PC-3 (cell line): ENCODE measurements at regions not wholly inside any gene's neighbourhood (a gene's known extent, or its start where the extent isn't known, plus 50 kb on each side); places are given as distances from the start of the nearest gene placed in this dataset.

Experiments used
- ATAC-seq: fragments of 200-7000 bp; cut with Tn5 transposase; 2 replicates; pipeline ENCODE4 v1.9.1; 2020; ENCODE audit warnings: mild to moderate bottlenecking, moderate library complexity
- BruUV-seq: library from RNA; stranded (reverse); fragments of 400-500 nt; replicated peaks from 2 replicates; lab custom pipeline; 2021; lab: Mats Ljungman, UMichigan
- CTCF ChIA-PET: fragments of 300-600 bp; sonication (Branson Sonifier 250); formaldehyde crosslinking; loops from one replicate; lab custom pipeline; 2022; ENCODE audit warnings: antibody characterized with exemption; lab: Charles Lee
- POLR2A ChIA-PET: fragments of 300-600 bp; sonication (Branson Sonifier 250); formaldehyde crosslinking; loops from one replicate; lab custom pipeline; 2022; ENCODE audit warnings: antibody characterized with exemption; ENCODE audit not compliant: unreplicated experiment; lab: Charles Lee
- DNase-seq: peaks from one replicate; pipeline ENCODE4 v3.0.0-alpha.2; 2015
- H2AFZ ChIP-seq: fragments of 300-600 bp; sonication (generic); 2 replicates; pipeline ENCODE4 v1.6.0; 2016; ENCODE audit warnings: antibody characterized with exemption, low read length
- H3F3A ChIP-seq: fragments of 300-600 bp; sonication (generic); one replicate; pipeline ENCODE4 v1.6.0; 2017; ENCODE audit warnings: antibody characterized with exemption, low read length, control low read depth, mild to moderate bottlenecking; ENCODE audit not compliant: unreplicated experiment
- H3K27ac ChIP-seq: fragments of 300-600 bp; sonication (generic); 2 replicates; pipeline ENCODE4 v1.5.1; 2016; ENCODE audit warnings: mild to moderate bottlenecking, low read length
- H3K27me3 ChIP-seq: fragments of 300-600 bp; sonication (generic); 2 replicates; pipeline ENCODE4 v1.6.1; 2016; ENCODE audit warnings: low read length, mixed read lengths
- H3K36me3 ChIP-seq: fragments of 300-600 bp; sonication (generic); 2 replicates; pipeline ENCODE4 v1.6.1; 2016; ENCODE audit warnings: low read depth, mixed run types, low read length, mixed read lengths
- H3K4me1 ChIP-seq: fragments of 300-600 bp; sonication (generic); 2 replicates; pipeline ENCODE4 v1.5.1; 2016; ENCODE audit warnings: low read length; ENCODE audit not compliant: insufficient read depth
- H3K4me2 ChIP-seq: fragments of 300-600 bp; sonication (generic); 2 replicates; pipeline ENCODE4 v1.6.0; 2016; ENCODE audit warnings: low read length
- H3K4me3 ChIP-seq: fragments of 300-600 bp; sonication (generic); 2 replicates; pipeline ENCODE4 v1.5.1; 2016; ENCODE audit warnings: mild to moderate bottlenecking, low read length, mixed read lengths
- H3K79me2 ChIP-seq: fragments of 300-600 bp; sonication (generic); 2 replicates; pipeline ENCODE4 v1.6.1; 2017; ENCODE audit warnings: low read length, mixed read lengths
- H3K9ac ChIP-seq: fragments of 300-600 bp; sonication (generic); 2 replicates; pipeline ENCODE4 v1.6.0; 2016; ENCODE audit warnings: mild to moderate bottlenecking, low read length
- H3K9me2 ChIP-seq: fragments of 300-600 bp; sonication (generic); replicated peaks from 2 replicates; pipeline ENCODE4 v1.6.1; 2016; ENCODE audit warnings: mixed run types, low read length, mixed read lengths
- H3K9me3 ChIP-seq: fragments of 300-600 bp; sonication (generic); 2 replicates; pipeline ENCODE4 v1.6.1; 2016; ENCODE audit warnings: low read length, mixed read lengths
- H4K20me1 ChIP-seq: fragments of 300-600 bp; sonication (generic); 2 replicates; pipeline ENCODE4 v1.6.1; 2016; ENCODE audit warnings: low read length, mixed read lengths
- EZH2 ChIP-seq: fragments of 300-600 bp; sonication (generic); IDR thresholded peaks from one replicate; pipeline ENCODE4 v1.6.1; 2017; ENCODE audit warnings: antibody characterized with exemption, mild to moderate bottlenecking, low read length; ENCODE audit not compliant: unreplicated experiment
- EZH2phosphoT487 ChIP-seq: fragments of 300-600 bp; sonication (generic); IDR thresholded peaks from 2 replicates; pipeline ENCODE4 v1.6.1; 2018; ENCODE audit warnings: mild to moderate bottlenecking, antibody characterized with exemption, low read length, borderline replicate concordance
- intact Hi-C: fragments of 100-400 bp; cut with micrococcal nuclease; formaldehyde crosslinking; loops from 2 replicates; pipeline ENCODE4 v1.9.0; 2023
- TF ChIP-seq, protein P1 (sequence below): fragments of 300-600 bp; sonication (generic); conservative IDR thresholded peaks from 2 replicates; pipeline ENCODE4 v1.5.1; 2017; ENCODE audit warnings: antibody characterized with exemption, low read depth, mild to moderate bottlenecking, low read length

DNA sequence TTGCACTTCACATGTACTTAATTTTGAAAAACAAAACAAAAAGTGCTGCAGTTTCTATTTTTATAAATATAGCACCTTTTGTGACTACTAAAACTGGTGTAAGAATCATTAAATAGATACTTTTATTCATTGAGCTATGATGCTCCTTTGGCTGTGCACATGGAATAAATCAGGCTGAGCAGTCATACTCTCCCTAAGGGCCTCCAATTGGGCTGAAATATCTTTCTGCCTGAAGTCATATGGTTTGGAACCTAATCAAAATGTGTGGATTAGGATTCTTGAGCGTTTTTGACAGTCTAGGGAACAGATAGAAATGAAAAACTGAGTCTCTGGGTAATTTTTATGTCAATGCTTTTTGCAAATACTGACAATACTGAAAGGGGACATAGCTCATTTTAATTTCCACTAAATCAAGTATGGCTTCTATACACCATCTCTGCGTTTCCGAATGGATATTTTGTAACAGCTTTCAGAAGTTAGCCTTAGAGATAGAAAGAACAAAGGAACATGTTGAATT lies 392.2 kb upstream of the ROBO1 start:
- POLR2A ChIA-PET = no interaction called here
- Histone ChIP-seq H3K36me3 (no peaks in the 10 kb centered on the region), H2AFZ (no peak overlapping the region), H3K27me3 (no peaks in the 10 kb centered on the region), H3K9me3 (no peaks in the 10 kb centered on the region), H3K4me2 (no peak overlapping the region), H3K27ac (no peak overlapping the region), H3K9me2 (no peaks in the 10 kb centered on the region), H3K79me2 (no peaks in the 10 kb centered on the region), H3K4me3 (no peak overlapping the region), H3K9ac (no peak overlapping the region), H3K4me1 (no peaks in the 10 kb centered on the region), H3F3A (no peaks in the 10 kb centered on the region), H4K20me1 (no peaks in the 10 kb centered on the region)
- DNase-seq (no peak), ATAC-seq (no peak)
- CTCF ChIA-PET = no interaction called here
- TF ChIP-seq EZH2 = no peak
- TF ChIP-seq, protein P1, sequence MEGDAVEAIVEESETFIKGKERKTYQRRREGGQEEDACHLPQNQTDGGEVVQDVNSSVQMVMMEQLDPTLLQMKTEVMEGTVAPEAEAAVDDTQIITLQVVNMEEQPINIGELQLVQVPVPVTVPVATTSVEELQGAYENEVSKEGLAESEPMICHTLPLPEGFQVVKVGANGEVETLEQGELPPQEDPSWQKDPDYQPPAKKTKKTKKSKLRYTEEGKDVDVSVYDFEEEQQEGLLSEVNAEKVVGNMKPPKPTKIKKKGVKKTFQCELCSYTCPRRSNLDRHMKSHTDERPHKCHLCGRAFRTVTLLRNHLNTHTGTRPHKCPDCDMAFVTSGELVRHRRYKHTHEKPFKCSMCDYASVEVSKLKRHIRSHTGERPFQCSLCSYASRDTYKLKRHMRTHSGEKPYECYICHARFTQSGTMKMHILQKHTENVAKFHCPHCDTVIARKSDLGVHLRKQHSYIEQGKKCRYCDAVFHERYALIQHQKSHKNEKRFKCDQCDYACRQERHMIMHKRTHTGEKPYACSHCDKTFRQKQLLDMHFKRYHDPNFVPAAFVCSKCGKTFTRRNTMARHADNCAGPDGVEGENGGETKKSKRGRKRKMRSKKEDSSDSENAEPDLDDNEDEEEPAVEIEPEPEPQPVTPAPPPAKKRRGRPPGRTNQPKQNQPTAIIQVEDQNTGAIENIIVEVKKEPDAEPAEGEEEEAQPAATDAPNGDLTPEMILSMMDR = no peak
- TF ChIP-seq EZH2phosphoT487 = no peak
- BruUV-seq = no TSS peak
- intact Hi-C loops = no loop called here

DNA sequence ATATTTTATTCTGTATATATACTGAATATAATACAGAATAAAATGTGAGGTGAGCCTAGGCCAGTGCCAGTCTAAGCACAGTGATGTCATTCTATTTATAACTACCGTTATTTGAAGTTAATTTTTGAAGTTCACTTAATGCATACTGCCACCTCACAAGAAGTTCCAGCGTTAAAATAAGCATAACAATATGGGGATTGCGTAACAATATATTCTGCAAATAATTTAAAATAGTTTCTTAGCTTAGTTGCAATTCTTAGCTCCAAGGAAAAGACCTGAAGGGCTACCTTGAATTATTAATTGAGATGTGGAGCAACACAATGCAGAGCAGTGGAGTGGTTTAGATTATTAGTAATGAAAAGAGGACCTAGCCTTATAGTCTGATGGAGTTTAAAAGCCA lies 390.5 kb upstream of the ROBO1 start:
- Histone ChIP-seq H3K79me2 (no peaks in the 10 kb centered on the region), H3K9me3 (no peaks in the 10 kb centered on the region), H3K9ac (no peak overlapping the region), H4K20me1 (no peaks in the 10 kb centered on the region), H3K4me3 (no peak overlapping the region), H3K4me2 (no peak overlapping the region), H3F3A (no peaks in the 10 kb centered on the region), H2AFZ (no peak overlapping the region), H3K27me3 (no peaks in the 10 kb centered on the region), H3K9me2 (no peaks in the 10 kb centered on the region), H3K4me1 (no peaks in the 10 kb centered on the region), H3K27ac (no peak overlapping the region), H3K36me3 (no peaks in the 10 kb centered on the region)
- no peak for ATAC-seq
- BruUV-seq = no TSS peak
- ChIA-PET POLR2A (no interaction called here), CTCF (no interaction called here)
- TF ChIP-seq EZH2 = no peak
- no peak for TF ChIP-seq EZH2phosphoT487
- TF ChIP-seq, protein P1 = no peak
- no peak for DNase-seq
- intact Hi-C loops = no loop called here

DNA sequence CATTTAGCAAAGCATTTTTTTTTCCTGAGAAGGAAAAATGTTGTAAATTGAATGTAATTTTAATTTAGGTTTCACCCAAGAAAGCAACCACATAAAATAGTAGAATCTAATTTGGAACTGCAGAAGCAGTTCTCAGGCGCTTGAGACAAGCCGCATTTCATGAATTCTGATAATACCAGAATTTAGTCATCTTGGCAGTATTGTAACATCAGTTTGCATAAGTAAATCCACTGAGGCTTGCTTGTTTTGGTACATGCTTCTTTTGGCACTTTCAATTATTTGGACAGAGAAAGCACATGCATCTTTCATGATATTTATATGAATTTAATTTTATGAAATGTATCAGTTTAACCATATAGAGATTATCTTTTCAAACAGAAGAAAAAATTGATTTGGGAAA lies 389.7 kb upstream of the ROBO1 start:
- Histone ChIP-seq H3K79me2 (no peaks in the 10 kb centered on the region), H3K27me3 (no peaks in the 10 kb centered on the region), H3K9me3 (no peaks in the 10 kb centered on the region), H3K27ac (no peak overlapping the region), H4K20me1 (no peaks in the 10 kb centered on the region), H3K9ac (no peak overlapping the region), H3K4me2 (no peak overlapping the region), H2AFZ (no peak overlapping the region), H3K4me1 (no peaks in the 10 kb centered on the region), H3K4me3 (no peak overlapping the region), H3K36me3 (no peaks in the 10 kb centered on the region), H3F3A (no peaks in the 10 kb centered on the region), H3K9me2 (no peaks in the 10 kb centered on the region)
- no peak for TF ChIP-seq EZH2phosphoT487
- TF ChIP-seq EZH2 = no peak
- TF ChIP-seq, protein P1 = no peak
- intact Hi-C loops = no loop called here
- ChIA-PET POLR2A (no interaction called here), CTCF (no interaction called here)
- no peak for ATAC-seq
- no TSS peak for BruUV-seq
- DNase-seq = no peak
